IPS-18a (cell line): ENCODE measurements at regions not wholly inside any gene's neighbourhood (a gene's known extent, or its start where the extent isn't known, plus 50 kb on each side); places are given as distances from the start of the nearest gene placed in this dataset.
"Not testable (repeated sequence)": the region's sequence is repeated elsewhere in the genome, so short reads cannot be mapped to it uniquely, and the experiment has no call there.

Experiments
- H3K27ac ChIP-seq: one replicate; pipeline ENCODE4 v1.5.1; 2013; ENCODE audit warnings: low read length
- H3K27me3 ChIP-seq: one replicate; pipeline ENCODE4 v1.6.1; 2013; ENCODE audit warnings: mild to moderate bottlenecking, low read length; ENCODE audit not compliant: control insufficient read depth, insufficient read depth
- H3K36me3 ChIP-seq: one replicate; pipeline ENCODE4 v1.6.1; 2013; ENCODE audit warnings: low read depth, low read length; ENCODE audit not compliant: control insufficient read depth
- H3K4me1 ChIP-seq: one replicate; pipeline ENCODE4 v1.6.1; 2013; ENCODE audit warnings: low read depth, low read length; ENCODE audit not compliant: control insufficient read depth
- H3K4me3 ChIP-seq: one replicate; pipeline ENCODE4 v1.5.1; 2013; ENCODE audit warnings: low read length
- H3K9ac ChIP-seq: one replicate; pipeline ENCODE4 v1.6.1; 2013; ENCODE audit warnings: mild to moderate bottlenecking, low read length, moderate library complexity
- H3K9me3 ChIP-seq: one replicate; pipeline ENCODE4 v1.6.1; 2013; ENCODE audit warnings: low read depth, low read length; ENCODE audit not compliant: control insufficient read depth

- no peaks in the 10 kb centered on the region for H3K36me3 ChIP-seq
- H3K4me1 ChIP-seq, result no peaks in the 10 kb centered on the region
- H3K9me3 ChIP-seq, result peaks cover 17% of the 10 kb centered on the region
- H3K27me3 ChIP-seq, result no peaks in the 10 kb centered on the region
- no peak overlapping the region for H3K4me3 ChIP-seq
- no peak overlapping the region for H3K27ac ChIP-seq
- no peak overlapping the region for H3K9ac ChIP-seq
Observed at GRCh38 chrX:131869182-131869581, 153.9 kb upstream of the STK26 start.

- Histone ChIP-seq H3K27ac (no peak overlapping the region), H3K4me3 (no peak overlapping the region), H3K4me1 (no peaks in the 10 kb centered on the region), H3K9me3 (peaks cover 13% of the 10 kb centered on the region), H3K36me3 (no peaks in the 10 kb centered on the region), H3K9ac (no peak overlapping the region), H3K27me3 (no peaks in the 10 kb centered on the region)
Observed at GRCh38 chrX:131874300-131874699, 148.8 kb upstream of the STK26 start.

DNA sequence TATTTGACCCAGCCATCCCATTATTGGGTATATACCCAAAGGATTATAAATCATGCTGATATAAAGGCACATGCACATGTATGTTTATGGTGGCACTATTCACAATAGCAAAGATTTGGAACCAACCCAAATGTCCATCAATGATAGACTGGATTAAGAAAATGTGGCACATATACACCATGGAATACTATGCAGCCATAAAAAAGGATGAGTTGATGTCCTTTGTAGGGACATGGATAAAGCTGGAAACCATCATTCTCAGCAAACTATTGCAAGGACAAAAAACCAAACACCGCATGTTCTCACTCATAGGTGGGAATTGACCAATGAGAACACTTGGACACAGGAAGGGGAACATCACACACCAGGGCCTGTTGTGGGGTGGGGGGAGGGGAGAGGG, 147.3 kb upstream of the STK26 start:
- H3K27ac ChIP-seq, H3K4me1 ChIP-seq, H3K36me3 ChIP-seq, H3K4me3 ChIP-seq, H3K27me3 ChIP-seq, H3K9ac ChIP-seq, H3K9me3 ChIP-seq: not testable (repeated sequence)

- Histone ChIP-seq H3K9ac (no peak overlapping the region), H3K4me1 (no peaks in the 10 kb centered on the region), H3K4me3 (no peak overlapping the region), H3K9me3 (peaks cover 24% of the 10 kb centered on the region), H3K36me3 (no peaks in the 10 kb centered on the region), H3K27ac (no peak overlapping the region), H3K27me3 (no peaks in the 10 kb centered on the region)
Observed at GRCh38 chrX:131881194-131881593, 141.9 kb upstream of the STK26 start.

DNA sequence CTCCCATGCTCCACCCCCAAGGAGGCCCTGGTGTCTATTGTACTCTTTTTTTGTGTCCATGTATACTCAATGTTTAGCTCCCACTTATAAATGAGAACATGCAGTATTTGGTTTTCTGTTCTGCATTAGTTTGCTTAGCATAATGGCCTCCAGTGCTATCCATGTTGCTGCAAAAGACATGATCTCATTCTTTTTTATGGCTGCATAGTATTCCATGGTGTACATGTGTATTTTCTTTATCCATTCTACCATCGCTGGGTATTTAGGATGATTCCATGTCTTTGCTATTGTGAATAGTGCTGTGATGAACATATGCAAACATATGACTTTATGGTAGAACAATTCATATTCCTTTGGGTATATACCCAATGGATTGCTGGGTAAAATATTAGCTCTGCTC, 138.1 kb upstream of the STK26 start:
- H3K27ac ChIP-seq, H3K4me1 ChIP-seq, H3K36me3 ChIP-seq, H3K27me3 ChIP-seq, H3K4me3 ChIP-seq, H3K9ac ChIP-seq: not testable (repeated sequence)
- H3K9me3 ChIP-seq, result peaks cover 20% of the 10 kb centered on the region

DNA sequence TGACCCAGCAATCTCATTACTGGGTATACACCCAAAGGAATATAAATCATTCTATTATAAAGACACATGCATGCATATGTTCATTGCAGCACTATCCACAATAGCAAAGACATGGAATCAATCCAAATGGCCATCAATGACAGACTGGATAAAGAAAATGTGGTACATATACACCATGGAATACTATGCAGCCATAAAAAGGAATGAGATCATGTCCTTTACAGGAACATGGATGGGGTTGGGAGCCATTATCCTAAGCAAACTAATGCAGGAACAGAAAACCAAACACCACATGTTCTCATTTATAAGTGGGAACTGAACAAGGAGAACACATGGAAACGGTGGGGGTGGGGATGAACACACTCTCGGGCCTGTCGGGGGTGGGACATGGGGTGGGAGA, 129.2 kb upstream of the STK26 start:
- not testable (repeated sequence) for H3K27ac ChIP-seq
- H3K9me3 ChIP-seq, result peaks cover 10% of the 10 kb centered on the region

GRCh38 chrX:131894995-131895394, 128.1 kb upstream of the STK26 start:
- no peak overlapping the region for H3K27ac ChIP-seq
- no peaks in the 10 kb centered on the region for H3K36me3 ChIP-seq
- H3K9ac ChIP-seq, result no peak overlapping the region
- no peaks in the 10 kb centered on the region for H3K4me1 ChIP-seq
- no peaks in the 10 kb centered on the region for H3K27me3 ChIP-seq
- peaks cover 10% of the 10 kb centered on the region for H3K9me3 ChIP-seq
- no peak overlapping the region for H3K4me3 ChIP-seq

More for the DNA sequence above, 129.2 kb upstream of the STK26 start:
- not testable (repeated sequence) for H3K36me3 ChIP-seq, H3K9ac ChIP-seq, H3K27me3 ChIP-seq, H3K4me3 ChIP-seq, H3K4me1 ChIP-seq

DNA sequence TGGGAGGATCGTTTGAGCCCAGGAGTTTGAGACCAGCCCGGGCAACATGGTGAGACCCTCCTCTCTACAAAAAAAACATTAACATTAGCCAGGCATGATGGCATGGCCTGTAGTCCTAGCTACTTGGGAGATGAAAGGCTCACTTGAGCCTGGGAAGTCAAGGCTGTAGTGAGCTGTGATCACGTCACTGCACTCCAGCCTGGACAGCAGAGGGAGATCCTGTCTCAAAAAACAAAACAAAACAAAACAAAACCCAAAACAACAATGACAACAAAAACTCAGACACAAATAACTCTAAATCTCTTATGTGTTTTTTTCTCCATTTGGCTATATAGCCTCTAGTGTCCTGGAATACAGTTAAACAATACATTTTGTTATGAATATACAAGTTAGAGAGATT, 127.3 kb upstream of the STK26 start:
- Histone ChIP-seq H3K27ac (no peak overlapping the region), H3K9me3 (peaks cover 4% of the 10 kb centered on the region), H3K4me3 (no peak overlapping the region), H3K27me3 (no peaks in the 10 kb centered on the region), H3K36me3 (no peaks in the 10 kb centered on the region), H3K9ac (no peak overlapping the region), H3K4me1 (no peaks in the 10 kb centered on the region)

DNA sequence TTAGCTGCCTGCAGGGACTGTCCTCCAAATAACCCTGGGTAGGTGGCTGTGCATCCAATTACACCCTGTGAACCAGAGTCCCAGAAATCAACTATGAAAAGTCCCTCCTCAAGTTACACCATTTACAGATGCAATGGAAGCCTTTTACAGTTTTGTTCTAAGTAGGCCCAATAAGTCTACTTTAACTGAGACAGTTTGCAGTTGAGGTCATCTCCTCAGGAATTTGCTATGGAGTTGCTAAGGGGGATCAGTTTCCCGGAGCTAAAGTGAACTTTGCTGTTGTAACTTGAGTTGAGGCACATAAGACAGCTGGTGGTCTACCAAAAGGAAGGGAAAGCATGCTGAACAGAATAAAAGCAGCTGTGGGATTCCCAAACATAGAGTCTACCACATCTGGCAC, 121.6 kb upstream of the STK26 start:
- no peak overlapping the region for H3K27ac ChIP-seq

DNA sequence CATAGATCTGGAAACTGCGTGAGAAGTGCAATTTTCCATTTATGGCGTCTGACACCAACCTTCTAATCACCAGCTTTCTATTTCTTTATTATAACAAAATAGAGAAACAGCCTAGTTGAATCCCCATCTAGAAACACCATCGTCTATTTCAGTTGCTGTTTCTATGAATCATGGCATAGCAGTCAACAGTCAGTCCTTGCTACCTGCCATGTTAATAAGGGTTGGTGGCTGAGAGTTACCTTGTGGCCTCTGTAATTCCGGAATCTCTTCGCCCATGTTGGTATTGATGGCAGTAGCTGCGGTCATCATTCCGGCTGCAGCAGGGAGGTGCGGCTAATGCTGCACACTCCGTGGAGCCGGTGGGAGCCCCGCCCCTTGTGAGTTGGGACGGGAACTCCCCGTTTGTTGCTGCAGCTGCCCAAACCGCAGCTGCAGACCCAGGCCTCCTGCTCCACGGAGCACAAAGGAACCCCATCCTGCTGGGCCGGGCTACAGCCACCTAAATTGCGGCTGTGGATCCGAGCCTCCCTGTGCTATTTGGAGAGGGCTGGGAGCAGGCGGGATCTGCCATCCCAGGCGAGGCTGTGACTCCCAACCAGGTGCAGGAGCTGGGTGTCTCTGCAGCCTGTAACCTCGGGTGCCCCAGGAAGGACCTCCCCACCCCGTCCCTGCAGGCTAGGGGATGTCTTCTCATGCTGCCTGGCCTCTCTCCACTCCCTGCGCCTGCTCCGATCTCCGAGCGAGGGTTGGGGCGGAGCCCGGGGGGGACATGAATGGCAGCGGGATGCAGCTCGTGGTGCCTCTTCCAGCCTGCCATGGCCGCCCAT, 115.4 kb upstream of the STK26 start:
- Histone ChIP-seq H3K9ac (no peak overlapping the region), H3K4me3 (no peak overlapping the region), H3K27me3 (no peaks in the 10 kb centered on the region), H3K36me3 (no peaks in the 10 kb centered on the region), H3K9me3 (peaks cover 3% of the 10 kb centered on the region), H3K4me1 (no peaks in the 10 kb centered on the region), H3K27ac (no peak overlapping the region)

More for the DNA sequence above, 121.6 kb upstream of the STK26 start:
- Histone ChIP-seq H3K27me3 (no peaks in the 10 kb centered on the region), H3K9me3 (peaks cover 6% of the 10 kb centered on the region), H3K36me3 (no peaks in the 10 kb centered on the region), H3K9ac (no peak overlapping the region), H3K4me3 (no peak overlapping the region), H3K4me1 (no peaks in the 10 kb centered on the region)

DNA sequence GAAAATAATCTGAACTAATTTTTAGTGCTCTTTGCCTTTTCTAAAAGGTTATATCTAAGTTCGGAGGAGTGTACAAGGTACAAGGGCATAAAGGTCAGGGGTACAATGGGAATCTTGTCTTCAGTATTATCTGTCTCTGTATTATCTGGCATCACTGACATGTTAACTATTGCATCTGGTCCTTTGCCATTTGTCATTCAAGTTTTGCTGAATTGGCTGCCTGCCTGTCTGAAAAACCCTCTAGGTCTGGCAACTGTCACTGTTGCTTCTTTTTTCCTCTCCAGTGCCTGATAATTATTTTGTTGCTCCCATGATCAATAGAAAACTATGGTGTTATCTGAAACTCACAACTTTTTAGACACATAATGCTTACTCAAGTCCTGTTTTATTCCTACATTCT, 112.5 kb upstream of the STK26 start:
- H3K4me3 ChIP-seq, result no peak overlapping the region
- no peaks in the 10 kb centered on the region for H3K36me3 ChIP-seq
- H3K4me1 ChIP-seq, result no peaks in the 10 kb centered on the region
- H3K27me3 ChIP-seq, result no peaks in the 10 kb centered on the region
- H3K9me3 ChIP-seq, result peaks cover 2% of the 10 kb centered on the region
- no peak overlapping the region for H3K9ac ChIP-seq
- H3K27ac ChIP-seq, result no peak overlapping the region

GRCh38 chrX:131915488-131915887, 107.6 kb upstream of the STK26 start:
- Histone ChIP-seq H3K27ac (no peak overlapping the region), H3K9ac (no peak overlapping the region), H3K36me3 (no peaks in the 10 kb centered on the region), H3K9me3 (no peaks in the 10 kb centered on the region), H3K27me3 (no peaks in the 10 kb centered on the region), H3K4me1 (no peaks in the 10 kb centered on the region), H3K4me3 (no peak overlapping the region)
